ENCODE measurements at regions not wholly inside any gene's neighbourhood (a gene's known extent, or its start where the extent isn't known, plus 50 kb on each side); places are given as distances from the start of the nearest gene placed in this dataset.
A peak's percentile ranks its signal among the peaks of the same experiment; 100 is the strongest.

DNA sequence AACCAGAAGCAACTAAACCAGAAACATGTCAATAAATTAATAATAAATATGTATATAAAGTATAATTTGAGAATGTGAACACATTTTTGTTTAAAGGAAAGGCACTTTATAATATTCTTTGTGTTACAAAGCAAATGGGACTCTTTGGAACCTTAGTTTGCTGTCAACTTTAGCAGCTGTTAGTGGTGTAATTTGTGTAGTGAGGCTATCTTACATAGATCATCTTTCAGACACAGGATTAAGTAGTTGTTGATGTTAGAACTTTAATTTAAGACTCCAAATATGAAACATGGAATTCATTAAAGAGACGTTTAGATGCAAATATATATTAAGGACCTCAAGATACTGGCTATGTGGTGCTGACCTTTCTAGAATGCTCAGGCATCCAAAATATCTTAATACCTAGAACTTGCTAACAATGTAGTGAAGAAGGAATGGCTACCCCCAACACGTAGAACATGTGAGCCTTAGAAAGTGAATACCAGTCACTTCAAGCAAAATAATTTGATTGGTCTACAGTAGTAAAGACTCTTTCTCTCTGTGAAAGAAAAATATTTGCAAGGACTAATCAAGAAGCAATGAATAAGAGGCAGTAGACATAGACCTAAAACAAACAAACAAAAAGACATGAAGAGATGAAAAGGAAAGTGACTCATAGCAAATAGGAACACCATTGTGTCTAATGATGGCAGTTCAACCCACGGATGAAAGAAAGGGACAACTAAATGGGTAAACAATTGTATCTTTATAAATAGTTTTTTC is 811.4 kb downstream of the USP25 start:
- Histone ChIP-seq H3K27me3 (no peaks in the 10 kb centered on the region), H3K9me3 (no peaks in the 10 kb centered on the region), H3K4me1 (peaks cover 0 to 12% (median 0%) of the 10 kb centered on the region in 4 donors), H3K4me3 (no peak overlapping the region), H3K36me3 (peaks cover 0 to 6% (median 0%) of the 10 kb centered on the region in 3 donors), H3K27ac (peak overlapping the region in 1 of 4 donors; percentile 10)
- TF ChIP-seq POLR2A (IDR thresholded peaks at IDR 0.05), result no peak
- TF ChIP-seq, protein P1, sequence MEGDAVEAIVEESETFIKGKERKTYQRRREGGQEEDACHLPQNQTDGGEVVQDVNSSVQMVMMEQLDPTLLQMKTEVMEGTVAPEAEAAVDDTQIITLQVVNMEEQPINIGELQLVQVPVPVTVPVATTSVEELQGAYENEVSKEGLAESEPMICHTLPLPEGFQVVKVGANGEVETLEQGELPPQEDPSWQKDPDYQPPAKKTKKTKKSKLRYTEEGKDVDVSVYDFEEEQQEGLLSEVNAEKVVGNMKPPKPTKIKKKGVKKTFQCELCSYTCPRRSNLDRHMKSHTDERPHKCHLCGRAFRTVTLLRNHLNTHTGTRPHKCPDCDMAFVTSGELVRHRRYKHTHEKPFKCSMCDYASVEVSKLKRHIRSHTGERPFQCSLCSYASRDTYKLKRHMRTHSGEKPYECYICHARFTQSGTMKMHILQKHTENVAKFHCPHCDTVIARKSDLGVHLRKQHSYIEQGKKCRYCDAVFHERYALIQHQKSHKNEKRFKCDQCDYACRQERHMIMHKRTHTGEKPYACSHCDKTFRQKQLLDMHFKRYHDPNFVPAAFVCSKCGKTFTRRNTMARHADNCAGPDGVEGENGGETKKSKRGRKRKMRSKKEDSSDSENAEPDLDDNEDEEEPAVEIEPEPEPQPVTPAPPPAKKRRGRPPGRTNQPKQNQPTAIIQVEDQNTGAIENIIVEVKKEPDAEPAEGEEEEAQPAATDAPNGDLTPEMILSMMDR (IDR thresholded peaks at IDR 0.05), result no peak
- no peak for TF ChIP-seq EP300 (IDR thresholded peaks at IDR 0.05)
- DNase-seq (ENCODE audit: low spot score in 2 of 2), result no peak
- 67 to 73% methylated on average over 3 of the region's 3 CpGs for WGBS, 2 donors

DNA sequence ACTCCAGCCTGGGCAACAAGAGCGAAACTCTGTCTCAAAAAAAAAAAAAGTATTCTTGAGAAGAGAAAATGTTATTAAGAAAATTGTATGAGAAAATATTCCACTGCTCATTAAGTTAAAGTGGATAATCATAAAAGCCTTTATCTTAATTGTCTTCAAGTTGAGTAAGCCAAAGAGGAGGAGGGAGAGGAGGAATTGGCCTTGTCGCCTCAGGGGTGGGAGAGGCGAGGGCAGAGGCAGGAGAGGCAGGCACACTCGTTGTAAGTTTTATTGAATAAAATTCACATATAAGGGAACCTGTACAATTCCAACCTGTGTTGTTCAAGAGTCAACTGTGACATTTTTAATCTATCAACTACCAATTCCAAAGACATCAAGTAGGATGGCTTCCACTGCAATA is 820.3 kb downstream of the USP25 start:
- DNase-seq (ENCODE audit: low spot score in 2 of 2), result no peak
- H3K9me3 ChIP-seq, result no peaks in the 10 kb centered on the region
- no peak overlapping the region for H3K4me3 ChIP-seq
- H3K27ac ChIP-seq, result no peak overlapping the region
- WGBS, 2 donors, result 80 to 84% methylated on average over 4 of the region's 4 CpGs
- TF ChIP-seq EP300 (IDR thresholded peaks at IDR 0.05) (no peak), POLR2A (IDR thresholded peaks at IDR 0.05) (no peak)
- TF ChIP-seq, protein P1 (IDR thresholded peaks at IDR 0.05), result no peak
- peaks cover 0 to 15% (median 0%) of the 10 kb centered on the region in 4 donors for H3K4me1 ChIP-seq
- H3K27me3 ChIP-seq, result no peaks in the 10 kb centered on the region
- no peaks in the 10 kb centered on the region for H3K36me3 ChIP-seq

DNA sequence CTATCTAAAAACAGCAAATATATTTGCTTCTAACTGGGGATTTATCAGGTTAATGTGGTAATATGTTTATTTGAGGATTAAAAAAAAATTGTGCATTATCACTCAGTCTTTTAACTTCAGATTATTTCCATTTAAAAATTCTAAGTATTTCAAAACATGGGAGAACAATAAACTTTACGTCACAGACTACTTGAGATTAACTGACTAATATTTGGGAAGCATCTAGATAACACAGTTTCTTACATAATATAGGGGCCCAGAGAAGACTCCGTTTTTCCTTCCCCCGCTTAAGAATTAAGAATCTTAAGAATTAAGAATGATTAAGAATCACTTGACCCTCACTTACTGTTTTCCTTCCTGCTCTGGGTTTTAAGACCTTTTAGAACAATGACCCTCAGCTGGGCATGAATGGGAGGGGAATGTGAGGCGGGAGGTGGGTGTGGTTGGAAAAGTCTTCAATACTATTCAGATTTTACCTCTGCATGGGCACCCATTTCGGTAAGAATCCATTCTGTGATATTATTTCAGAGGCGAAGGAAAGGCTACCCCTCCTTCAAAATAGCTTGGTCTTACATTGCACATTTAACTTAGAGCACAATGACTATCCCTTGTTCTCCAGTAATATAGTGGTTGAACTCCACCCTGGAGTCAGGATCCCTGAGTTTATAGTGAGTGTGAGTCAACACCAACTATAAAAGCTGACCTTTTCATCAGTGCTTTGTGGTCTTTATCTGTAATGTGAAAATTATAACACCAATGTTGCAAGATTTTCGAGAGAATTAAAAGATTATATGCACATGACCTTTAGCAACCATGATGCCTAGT is 821.3 kb downstream of the USP25 start:
- peak overlapping the region in 1 of 4 donors; percentile 20 for H3K27ac ChIP-seq
- TF ChIP-seq POLR2A (IDR thresholded peaks at IDR 0.05) (no peak), EP300 (IDR thresholded peaks at IDR 0.05) (no peak)
- TF ChIP-seq, protein P1 (IDR thresholded peaks at IDR 0.05), result no peak
- 60 to 62% methylated on average over 7 of the region's 7 CpGs for WGBS, 2 donors
- peaks cover 0 to 15% (median 0%) of the 10 kb centered on the region in 4 donors for H3K4me1 ChIP-seq
- no peaks in the 10 kb centered on the region for H3K27me3 ChIP-seq
- no peak for DNase-seq (ENCODE audit: low spot score in 2 of 2)
- H3K36me3 ChIP-seq, result peaks cover 0 to 5% (median 0%) of the 10 kb centered on the region in 3 donors
- no peaks in the 10 kb centered on the region for H3K9me3 ChIP-seq
- no peak overlapping the region for H3K4me3 ChIP-seq

DNA sequence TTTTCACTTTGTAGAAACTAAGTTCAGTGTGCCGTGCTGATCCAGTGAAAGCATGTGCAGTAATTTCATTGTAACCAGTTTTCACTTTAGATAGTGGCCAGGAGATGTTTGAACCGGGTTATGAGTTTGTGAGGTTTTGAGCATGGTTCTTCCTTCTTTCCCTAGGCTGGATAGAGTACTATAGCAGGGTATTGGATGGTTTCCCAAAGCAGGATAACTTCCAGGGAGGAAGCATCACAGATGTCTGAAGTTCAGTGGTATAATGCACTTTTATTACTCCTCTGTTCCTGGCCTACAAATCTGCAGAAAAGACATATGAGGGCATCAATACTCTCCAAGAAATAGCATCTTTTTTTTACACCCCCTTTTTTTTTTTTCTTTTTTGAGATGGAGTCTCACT is 823.1 kb downstream of the USP25 start:
- Histone ChIP-seq H3K27me3 (no peaks in the 10 kb centered on the region), H3K4me1 (peaks cover 0 to 15% (median 0%) of the 10 kb centered on the region in 4 donors), H3K27ac (no peak overlapping the region), H3K36me3 (peaks cover 0 to 10% (median 0%) of the 10 kb centered on the region in 3 donors), H3K4me3 (no peak overlapping the region), H3K9me3 (no peaks in the 10 kb centered on the region)
- no peak for DNase-seq (ENCODE audit: low spot score in 2 of 2)
- 72 to 85% methylated on average over 2 of the region's 2 CpGs for WGBS, 2 donors
- no peak for TF ChIP-seq EP300 (IDR thresholded peaks at IDR 0.05)
- TF ChIP-seq POLR2A (IDR thresholded peaks at IDR 0.05), result no peak
- TF ChIP-seq, protein P1 (IDR thresholded peaks at IDR 0.05), result no peak

DNA sequence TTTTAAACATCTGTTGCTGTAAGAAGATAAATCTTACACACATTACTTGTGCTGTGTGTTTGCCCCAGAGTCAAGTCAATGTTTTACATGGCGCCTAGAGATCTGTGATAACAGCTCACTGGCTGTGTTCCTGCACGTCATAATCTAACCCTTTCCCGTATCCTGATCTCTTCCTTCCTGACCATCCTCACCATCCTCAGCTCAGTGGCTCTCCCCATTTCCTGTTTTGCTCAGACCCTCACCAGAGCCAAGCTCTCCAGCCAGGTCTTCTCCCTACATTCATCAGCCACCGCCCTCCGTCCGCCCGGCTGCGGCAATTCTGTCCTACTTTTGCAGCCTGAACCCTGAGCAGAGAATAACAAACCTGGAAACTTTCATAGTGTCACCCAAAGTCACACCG is 824.7 kb downstream of the USP25 start:
- H3K4me3 ChIP-seq, result no peak overlapping the region
- H3K9me3 ChIP-seq, result no peaks in the 10 kb centered on the region
- no peak overlapping the region for H3K27ac ChIP-seq
- TF ChIP-seq, protein P1 (IDR thresholded peaks at IDR 0.05), result no peak
- TF ChIP-seq EP300 (IDR thresholded peaks at IDR 0.05) (no peak), POLR2A (IDR thresholded peaks at IDR 0.05) (no peak)
- WGBS, 2 donors, result 90 to 92% methylated on average over 9 of the region's 9 CpGs
- no peak for DNase-seq (ENCODE audit: low spot score in 2 of 2)
- peaks cover 0 to 17% (median 0%) of the 10 kb centered on the region in 4 donors for H3K4me1 ChIP-seq
- no peaks in the 10 kb centered on the region for H3K27me3 ChIP-seq
- H3K36me3 ChIP-seq, result peaks cover 0 to 10% (median 0%) of the 10 kb centered on the region in 3 donors
